Peyer's patch (tissue), 4 donors: ENCODE measurements at regions not wholly inside any gene's neighbourhood (a gene's known extent, or its start where the extent isn't known, plus 50 kb on each side); places are given as distances from the start of the nearest gene placed in this dataset.
"Not testable (repeated sequence)": the region's sequence is repeated elsewhere in the genome, so short reads cannot be mapped to it uniquely, and the experiment has no call there.

Source experiments
- DNase-seq, 3 donors: peaks; one replicate each; pipeline ENCODE4 v3.0.0-alpha.2; 2017 to 2019
- H3K27ac ChIP-seq, 4 donors: fragments of 200-600 bp; sonication (generic); one replicate each; pipeline ENCODE4 v1.5.1; 2016 to 2019
- H3K27me3 ChIP-seq, 2 donors: fragments of 200-600 bp; sonication (generic); one replicate each; pipeline ENCODE4 v1.5.1; 2019
- H3K36me3 ChIP-seq, 3 donors: fragments of 200-600 bp; sonication (generic); one replicate each; pipeline ENCODE4 v1.5.1; 2016 to 2019
- H3K4me1 ChIP-seq, 4 donors: fragments of 200-600 bp; sonication (generic); one replicate each; pipeline ENCODE4 v1.5.1; 2016 to 2019
- H3K4me3 ChIP-seq, 4 donors: fragments of 200-600 bp; sonication (generic); 1 replicate in 3 of 4; 2 replicates in 1 of 4; pipeline ENCODE4 v1.5.1; 2016 to 2019; ENCODE audit warnings: mild to moderate bottlenecking in 1 of 4
- H3K9me3 ChIP-seq, 4 donors: fragments of 200-600 bp; sonication (generic); one replicate each; pipeline ENCODE4 v1.5.1; 2016 to 2019; ENCODE audit warnings: mild to moderate bottlenecking in 1 of 4
- POLR2A ChIP-seq, 2 donors: fragments of 450-650 bp; IDR thresholded peaks; one replicate each; pipeline ENCODE4 v1.5.1; 2017; ENCODE audit warnings: antibody characterized with exemption in 2 of 2, mild to moderate bottlenecking in 2 of 2, moderate library complexity in 2 of 2
- TF ChIP-seq, protein P1 (sequence below), 6 experiments: fragments of 450-650 bp in 4 of 6; fragments of 200-600 bp in 2 of 6; sonication (generic) in 1 of 6; IDR thresholded peaks; one replicate each; pipeline ENCODE4 v1.5.1; 2017 to 2019; ENCODE audit warnings: antibody characterized with exemption in 6 of 6, mild to moderate bottlenecking in 3 of 6, moderate library complexity in 1 of 6

DNA sequence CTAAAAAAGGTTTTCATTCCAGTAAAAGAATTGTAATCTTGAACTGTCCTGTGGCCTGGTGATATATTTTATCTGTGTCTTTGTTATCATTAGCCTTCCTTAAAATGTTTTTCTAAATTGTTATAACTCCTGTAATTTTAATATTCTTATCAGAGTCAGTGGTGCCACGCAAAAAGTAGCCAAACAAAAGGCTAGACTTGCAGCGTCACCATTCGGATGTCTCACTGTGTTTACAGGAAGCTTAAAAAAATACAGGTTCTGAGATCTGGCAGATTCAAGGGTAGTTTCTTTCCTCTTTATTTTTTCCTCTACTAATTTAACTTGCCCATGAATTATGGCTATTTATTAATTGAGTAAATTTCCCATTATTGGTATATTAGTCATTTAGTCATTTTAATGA, 362.3 kb downstream of the MAT2B start:
- Histone ChIP-seq H3K4me3 (no peak overlapping the region), H3K27me3 (no peaks in the 10 kb centered on the region), H3K9me3 (no peaks in the 10 kb centered on the region), H3K27ac (no peak overlapping the region), H3K36me3 (no peaks in the 10 kb centered on the region), H3K4me1 (no peaks in the 10 kb centered on the region)
- DNase-seq = no peak
- TF ChIP-seq POLR2A (IDR thresholded peaks at IDR 0.05) = no peak
- TF ChIP-seq, protein P1, sequence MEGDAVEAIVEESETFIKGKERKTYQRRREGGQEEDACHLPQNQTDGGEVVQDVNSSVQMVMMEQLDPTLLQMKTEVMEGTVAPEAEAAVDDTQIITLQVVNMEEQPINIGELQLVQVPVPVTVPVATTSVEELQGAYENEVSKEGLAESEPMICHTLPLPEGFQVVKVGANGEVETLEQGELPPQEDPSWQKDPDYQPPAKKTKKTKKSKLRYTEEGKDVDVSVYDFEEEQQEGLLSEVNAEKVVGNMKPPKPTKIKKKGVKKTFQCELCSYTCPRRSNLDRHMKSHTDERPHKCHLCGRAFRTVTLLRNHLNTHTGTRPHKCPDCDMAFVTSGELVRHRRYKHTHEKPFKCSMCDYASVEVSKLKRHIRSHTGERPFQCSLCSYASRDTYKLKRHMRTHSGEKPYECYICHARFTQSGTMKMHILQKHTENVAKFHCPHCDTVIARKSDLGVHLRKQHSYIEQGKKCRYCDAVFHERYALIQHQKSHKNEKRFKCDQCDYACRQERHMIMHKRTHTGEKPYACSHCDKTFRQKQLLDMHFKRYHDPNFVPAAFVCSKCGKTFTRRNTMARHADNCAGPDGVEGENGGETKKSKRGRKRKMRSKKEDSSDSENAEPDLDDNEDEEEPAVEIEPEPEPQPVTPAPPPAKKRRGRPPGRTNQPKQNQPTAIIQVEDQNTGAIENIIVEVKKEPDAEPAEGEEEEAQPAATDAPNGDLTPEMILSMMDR (IDR thresholded peaks at IDR 0.05) = no peak

DNA sequence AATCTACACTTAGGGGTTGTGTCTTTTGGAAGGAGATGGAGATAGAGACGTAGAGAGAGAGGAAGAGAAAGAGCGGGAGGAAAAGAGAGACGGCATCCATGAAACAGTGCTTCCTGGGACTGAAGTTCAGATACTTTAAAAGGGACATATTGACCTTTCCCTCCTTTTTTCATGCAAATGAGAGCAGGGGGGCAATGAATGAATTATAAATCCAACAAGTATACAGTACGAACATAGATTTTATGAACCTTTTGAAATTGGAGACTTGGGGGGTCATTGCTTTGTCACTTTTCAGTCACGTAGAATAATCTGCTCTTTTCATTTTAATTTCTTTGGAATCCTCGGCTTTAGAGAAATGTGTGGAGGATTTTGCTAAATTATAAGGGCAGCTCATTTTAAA, 364.2 kb downstream of the MAT2B start:
- H3K4me1 ChIP-seq = no peaks in the 10 kb centered on the region
- TF ChIP-seq, protein P1 (IDR thresholded peaks at IDR 0.05) = no peak
- no peak for TF ChIP-seq POLR2A (IDR thresholded peaks at IDR 0.05)
- H3K27me3 ChIP-seq = no peaks in the 10 kb centered on the region
- H3K9me3 ChIP-seq = no peaks in the 10 kb centered on the region
- H3K4me3 ChIP-seq = no peak overlapping the region
- no peak overlapping the region for H3K27ac ChIP-seq
- no peaks in the 10 kb centered on the region for H3K36me3 ChIP-seq
- no peak for DNase-seq

DNA sequence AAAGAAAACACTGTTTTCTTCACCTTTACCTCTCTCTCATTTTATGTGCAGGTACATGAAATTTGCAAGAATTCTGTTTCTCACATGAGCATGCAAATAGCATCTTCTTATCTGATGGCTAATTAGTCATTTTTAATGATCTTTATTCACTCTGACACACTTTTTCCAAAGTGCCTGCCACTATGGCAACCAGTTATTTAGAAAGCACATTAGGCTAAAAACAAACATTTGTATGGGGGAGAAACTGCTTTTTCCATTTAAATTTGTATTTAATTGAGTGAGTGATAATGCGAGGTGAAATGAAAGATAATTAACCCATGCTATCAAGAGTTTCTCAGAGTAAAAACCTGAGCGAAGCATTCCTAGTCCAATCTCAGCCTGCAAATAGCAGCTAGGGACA, 365.0 kb downstream of the MAT2B start:
- no peaks in the 10 kb centered on the region for H3K4me1 ChIP-seq
- H3K36me3 ChIP-seq = no peaks in the 10 kb centered on the region
- TF ChIP-seq, protein P1 (IDR thresholded peaks at IDR 0.05) = no peak
- no peak for TF ChIP-seq POLR2A (IDR thresholded peaks at IDR 0.05)
- H3K27me3 ChIP-seq = no peaks in the 10 kb centered on the region
- H3K4me3 ChIP-seq = no peak overlapping the region
- no peak overlapping the region for H3K27ac ChIP-seq
- H3K9me3 ChIP-seq = no peaks in the 10 kb centered on the region
- DNase-seq = no peak

DNA sequence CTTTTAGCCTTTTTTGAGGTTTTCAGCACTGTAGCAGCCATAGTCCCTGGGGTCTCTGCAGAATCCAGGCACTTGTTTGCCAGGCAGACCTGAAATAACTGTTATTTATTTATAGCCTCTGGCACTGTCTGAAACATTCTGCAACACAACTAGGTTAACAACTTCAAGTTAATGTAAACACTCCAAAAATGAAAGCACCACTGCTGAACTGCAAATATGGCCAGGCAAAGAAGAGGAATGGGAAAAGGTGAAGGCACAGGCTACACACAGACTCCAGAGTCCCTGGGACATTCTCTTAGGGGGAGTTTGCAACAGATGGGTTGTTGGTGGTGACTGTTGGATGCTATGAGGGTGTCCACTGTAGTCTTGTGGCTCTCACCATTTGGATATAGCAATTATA, 369.0 kb downstream of the MAT2B start:
- TF ChIP-seq, protein P1 (IDR thresholded peaks at IDR 0.05) = no peak
- TF ChIP-seq POLR2A (IDR thresholded peaks at IDR 0.05) = no peak

GRCh38 chr5:163874912-163875311, 369.5 kb downstream of the MAT2B start:
- DNase-seq, H3K27me3 ChIP-seq, H3K4me1 ChIP-seq, H3K9me3 ChIP-seq, H3K36me3 ChIP-seq, H3K27ac ChIP-seq, H3K4me3 ChIP-seq: not testable (repeated sequence)

More for the DNA sequence above, 369.0 kb downstream of the MAT2B start:
- no peak for DNase-seq
- H3K4me3 ChIP-seq = no peak overlapping the region
- no peaks in the 10 kb centered on the region for H3K4me1 ChIP-seq
- H3K36me3 ChIP-seq = no peaks in the 10 kb centered on the region
- no peaks in the 10 kb centered on the region for H3K9me3 ChIP-seq
- no peaks in the 10 kb centered on the region for H3K27me3 ChIP-seq
- no peak overlapping the region for H3K27ac ChIP-seq

DNA sequence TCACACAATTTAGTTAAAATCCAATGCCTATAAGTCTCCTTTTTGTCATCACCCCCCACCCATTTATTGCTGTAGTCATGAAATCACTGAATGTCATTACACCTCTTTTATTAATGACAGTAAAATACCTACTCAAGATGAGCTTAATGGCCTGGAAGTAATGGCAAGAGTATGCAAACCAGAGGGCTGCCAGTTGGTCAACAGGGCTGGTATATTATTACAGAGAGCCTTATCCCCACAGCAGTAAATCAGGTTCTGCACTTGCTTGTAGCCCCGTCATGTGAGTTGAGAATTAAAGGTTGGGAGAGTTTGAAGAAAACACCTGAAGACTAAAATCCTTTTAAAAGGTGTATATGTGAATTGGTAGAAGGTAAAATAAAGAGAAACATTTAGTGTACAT, 372.4 kb downstream of the MAT2B start:
- DNase-seq = no peak
- Histone ChIP-seq H3K27ac (no peak overlapping the region), H3K4me3 (no peak overlapping the region), H3K27me3 (no peaks in the 10 kb centered on the region), H3K9me3 (no peaks in the 10 kb centered on the region), H3K4me1 (no peaks in the 10 kb centered on the region), H3K36me3 (no peaks in the 10 kb centered on the region)
- TF ChIP-seq, protein P1 (IDR thresholded peaks at IDR 0.05) = no peak
- TF ChIP-seq POLR2A (IDR thresholded peaks at IDR 0.05) = no peak
